GM21528 (cell line): ENCODE measurements at regions not wholly inside any gene's neighbourhood (a gene's known extent, or its start where the extent isn't known, plus 50 kb on each side); places are given as distances from the start of the nearest gene placed in this dataset.
"Not testable (repeated sequence)": the region's sequence is repeated elsewhere in the genome, so short reads cannot be mapped to it uniquely, and the experiment has no call there.

Source experiments
- ATAC-seq: cut with Tn5 transposase; IDR thresholded peaks from one replicate; pipeline ENCODE4 v1.9.1; 2021; ENCODE audit warnings: mild to moderate bottlenecking, moderate library complexity; ENCODE audit not compliant: unreplicated experiment, low FRiP score

GRCh38 chr1:143845193-143845592, 126.6 kb downstream of the FAM72C start:
- ATAC-seq, result not testable (repeated sequence)

GRCh38 chr1:143842058-143842457, 129.7 kb downstream of the FAM72C start:
- not testable (repeated sequence) for ATAC-seq

GRCh38 chr1:143839182-143839581, 132.6 kb downstream of the FAM72C start:
- not testable (repeated sequence) for ATAC-seq

- ATAC-seq, result not testable (repeated sequence)
Measured at GRCh38 chr1:143838598-143838929, 133.2 kb downstream of the FAM72C start.

GRCh38 chr1:143837924-143838597, 133.7 kb downstream of the FAM72C start:
- ATAC-seq, result not testable (repeated sequence)

GRCh38 chr1:143833376-143833775, 138.4 kb downstream of the FAM72C start:
- ATAC-seq, result not testable (repeated sequence)

GRCh38 chr1:143832379-143832716, 139.4 kb downstream of the FAM72C start:
- ATAC-seq, result not testable (repeated sequence)

GRCh38 chr1:143831479-143832378, 140.1 kb downstream of the FAM72C start:
- ATAC-seq, result not testable (repeated sequence)

- ATAC-seq, result not testable (repeated sequence)
Measured at GRCh38 chr1:143826162-143826561, 145.6 kb downstream of the FAM72C start.

- not testable (repeated sequence) for ATAC-seq
Measured at GRCh38 chr1:143824266-143824665, 147.5 kb downstream of the FAM72C start.

GRCh38 chr1:143820058-143820457, 151.7 kb downstream of the FAM72C start:
- not testable (repeated sequence) for ATAC-seq

- not testable (repeated sequence) for ATAC-seq
Measured at GRCh38 chr1:143816369-143816768, 155.4 kb downstream of the FAM72C start.

- not testable (repeated sequence) for ATAC-seq
Measured at GRCh38 chr1:143805374-143805773, 166.4 kb downstream of the FAM72C start.

GRCh38 chr1:143804707-143805356, 167.0 kb downstream of the FAM72C start:
- ATAC-seq, result not testable (repeated sequence)

- not testable (repeated sequence) for ATAC-seq
Measured at GRCh38 chr1:143803927-143804411, 167.8 kb downstream of the FAM72C start.

GRCh38 chr1:143803095-143803494, 168.7 kb downstream of the FAM72C start:
- ATAC-seq, result peak; percentile 52

- not testable (repeated sequence) for ATAC-seq
Measured at GRCh38 chr1:143799568-143800187, 172.1 kb downstream of the FAM72C start.

- ATAC-seq, result not testable (repeated sequence)
Measured at GRCh38 chr1:143796369-143796768, 175.4 kb downstream of the FAM72C start.

GRCh38 chr1:143792047-143792937, 179.5 kb downstream of the FAM72C start:
- not testable (repeated sequence) for ATAC-seq
